Adrenal gland (tissue), 5 donors: ENCODE measurements at regions not wholly inside any gene's neighbourhood (a gene's known extent, or its start where the extent isn't known, plus 50 kb on each side); places are given as distances from the start of the nearest gene placed in this dataset.

Source experiments
- CTCF ChIP-seq, 6 experiments: fragments of 450-650 bp in 4 of 6; fragments of 200-600 bp in 2 of 6; sonication (generic) in 1 of 6; IDR thresholded peaks; 1 replicate in 5 of 6; 2 replicates in 1 of 6; pipeline versions ENCODE4 v1.5.1 to v1.8.0; 2016 to 2021; ENCODE audit warnings: antibody characterized with exemption in 6 of 6, mild to moderate bottlenecking in 2 of 6, moderate library complexity in 1 of 6
- POLR2A ChIP-seq, 2 donors: fragments of 450-650 bp; IDR thresholded peaks; one replicate each; pipeline ENCODE4 v1.6.1; 2017; ENCODE audit warnings: antibody characterized with exemption in 2 of 2, mild to moderate bottlenecking in 2 of 2, moderate library complexity in 1 of 2
- donor health status: DM: no; HTN: no; CAD: no.

- no peak for TF ChIP-seq POLR2A (IDR thresholded peaks at IDR 0.05)
- no peak for TF ChIP-seq CTCF (IDR thresholded peaks at IDR 0.05)
Measured at GRCh38 chr10:2899246-2899951, 167.9 kb upstream of the PFKP start.
